ENCODE measurements at regions not wholly inside any gene's neighbourhood (a gene's known extent, or its start where the extent isn't known, plus 50 kb on each side); places are given as distances from the start of the nearest gene placed in this dataset.

DNA sequence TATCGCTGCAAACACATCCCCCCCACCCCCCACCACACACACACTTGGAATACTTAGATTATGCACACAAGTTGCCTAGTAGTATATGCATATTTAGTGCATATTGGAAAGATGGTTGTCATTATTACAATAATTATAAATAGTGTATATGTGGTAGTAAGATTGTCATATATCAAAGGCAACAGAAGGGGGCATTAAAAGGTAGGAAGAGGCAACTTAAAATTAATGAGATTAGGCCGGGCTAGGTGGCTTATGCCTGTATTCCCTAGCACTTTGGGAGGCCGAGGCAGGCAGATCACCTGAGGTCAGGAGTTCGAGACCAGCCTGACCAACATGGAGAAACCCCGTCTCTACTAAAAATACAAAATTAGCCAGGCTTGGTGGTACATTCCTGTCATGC, 52.1 kb downstream of the GSC start:
- no peak for DNase-seq

DNA sequence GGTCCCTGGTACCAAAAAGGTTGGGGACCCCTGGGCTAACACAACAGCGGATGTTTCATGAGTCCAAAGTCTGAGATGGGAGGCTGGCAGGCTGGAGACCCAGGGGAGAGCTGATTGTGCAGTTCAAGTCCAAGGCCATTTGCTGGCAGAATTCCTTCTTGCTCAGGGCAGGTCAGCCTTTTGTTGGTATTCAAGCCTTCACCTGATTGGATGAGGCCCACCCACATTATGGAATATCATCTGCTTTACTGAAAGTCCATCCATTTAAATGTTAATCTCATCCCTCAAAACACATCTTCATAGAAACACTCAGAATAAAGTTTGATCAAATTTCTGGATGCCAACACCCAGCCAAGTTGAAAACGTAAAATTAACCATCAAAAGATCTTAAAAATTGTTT, 52.9 kb downstream of the GSC start:
- no peak for DNase-seq

DNA sequence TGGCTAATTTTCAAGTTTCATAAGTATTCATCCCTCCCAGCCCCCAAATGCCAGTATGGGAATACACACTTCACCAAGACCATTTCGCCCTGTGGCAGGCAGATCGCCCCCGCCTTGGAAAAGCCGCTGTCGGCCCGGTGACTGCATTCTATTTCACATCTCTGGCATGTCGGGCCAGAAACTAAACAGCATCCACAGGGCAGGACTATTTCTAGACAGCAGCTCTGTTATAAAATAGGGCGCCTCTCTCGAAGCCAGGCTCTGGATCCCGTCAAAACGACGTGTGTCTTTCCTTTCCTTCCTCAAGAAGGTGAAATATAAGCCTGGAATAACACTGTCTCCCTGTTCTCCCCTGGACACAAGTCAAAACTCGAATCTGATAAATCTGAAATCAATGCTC, 56.8 kb downstream of the GSC start:
- DNase-seq: no peak

DNA sequence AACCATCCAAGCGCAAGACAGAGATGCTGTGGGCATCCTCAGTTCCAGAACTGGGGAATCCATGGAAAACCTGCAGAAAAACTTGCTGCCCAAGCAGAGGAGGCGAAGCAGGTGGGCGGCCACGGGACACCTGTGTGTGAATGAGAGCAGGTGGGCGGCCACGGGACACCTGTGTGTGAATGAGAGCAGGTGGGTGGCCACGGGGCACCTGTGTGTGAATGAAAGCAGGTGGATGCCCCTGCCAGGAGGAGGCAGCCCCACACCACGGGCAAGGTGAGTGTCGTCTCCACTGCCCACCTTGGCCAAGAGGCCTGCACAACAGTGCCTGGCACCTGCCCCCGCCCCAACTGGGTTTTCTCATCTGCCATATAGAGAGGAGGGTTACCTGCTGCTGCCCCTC, 59.2 kb downstream of the GSC start:
- DNase-seq: no peak

DNA sequence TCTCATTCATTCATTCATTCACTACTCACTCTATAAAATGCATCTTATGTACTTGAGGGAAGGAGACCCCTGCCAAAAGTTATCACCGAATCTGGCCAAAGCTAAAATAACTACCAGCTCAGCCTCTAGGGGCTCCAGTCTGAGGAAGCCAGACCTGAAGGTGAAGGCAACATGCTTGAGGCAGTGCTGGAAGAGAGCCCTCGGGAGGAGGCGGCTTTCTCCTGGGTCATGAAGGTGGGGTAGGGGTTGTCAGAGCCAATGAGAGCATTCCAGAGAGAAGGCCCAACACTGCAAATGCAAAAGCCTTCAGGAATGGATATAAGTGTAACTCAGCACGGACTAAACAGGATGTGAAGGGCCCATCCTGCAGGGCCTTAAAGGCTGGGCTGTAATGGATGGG, 62.4 kb downstream of the GSC start:
- no peak for DNase-seq

DNA sequence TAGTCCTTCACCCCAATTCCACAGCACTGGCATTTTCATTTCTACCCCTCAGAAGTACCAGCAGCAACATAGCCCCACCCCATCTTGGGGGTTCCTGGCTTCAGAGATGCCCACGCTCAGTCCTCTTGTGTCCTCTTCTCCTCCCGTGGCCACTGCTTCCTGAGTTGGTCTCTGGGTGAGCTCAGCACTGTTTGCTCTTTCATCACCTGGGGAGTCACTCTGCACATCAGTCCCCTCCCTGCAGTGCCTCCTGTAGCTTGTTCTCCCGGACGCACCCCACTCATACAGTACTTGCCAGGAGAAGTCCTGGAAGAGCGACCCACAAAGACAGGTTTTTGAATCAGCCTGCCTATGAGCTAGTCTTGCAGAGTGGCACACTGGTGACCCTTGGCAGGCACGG, 63.8 kb downstream of the GSC start:
- DNase-seq: no peak

DNA sequence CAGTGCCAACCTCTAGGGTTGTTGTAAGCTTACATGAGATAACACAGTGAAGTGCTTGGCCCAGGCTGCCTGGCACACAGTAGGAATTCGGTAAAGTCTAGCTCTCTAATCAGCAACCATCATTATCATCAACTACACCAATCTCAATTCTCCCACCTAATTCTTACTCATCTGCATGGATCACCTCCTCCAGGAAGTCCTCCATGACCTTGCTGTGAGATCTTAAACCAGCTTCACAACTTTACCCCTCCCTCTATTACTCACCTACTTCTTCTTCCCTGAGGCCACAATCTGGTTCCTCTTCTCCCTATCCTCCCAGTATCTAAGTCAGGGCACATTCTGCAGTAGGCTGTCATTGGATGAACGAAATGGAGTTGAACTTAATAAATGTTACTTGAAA, 67.3 kb downstream of the GSC start:
- no peak for DNase-seq

DNA sequence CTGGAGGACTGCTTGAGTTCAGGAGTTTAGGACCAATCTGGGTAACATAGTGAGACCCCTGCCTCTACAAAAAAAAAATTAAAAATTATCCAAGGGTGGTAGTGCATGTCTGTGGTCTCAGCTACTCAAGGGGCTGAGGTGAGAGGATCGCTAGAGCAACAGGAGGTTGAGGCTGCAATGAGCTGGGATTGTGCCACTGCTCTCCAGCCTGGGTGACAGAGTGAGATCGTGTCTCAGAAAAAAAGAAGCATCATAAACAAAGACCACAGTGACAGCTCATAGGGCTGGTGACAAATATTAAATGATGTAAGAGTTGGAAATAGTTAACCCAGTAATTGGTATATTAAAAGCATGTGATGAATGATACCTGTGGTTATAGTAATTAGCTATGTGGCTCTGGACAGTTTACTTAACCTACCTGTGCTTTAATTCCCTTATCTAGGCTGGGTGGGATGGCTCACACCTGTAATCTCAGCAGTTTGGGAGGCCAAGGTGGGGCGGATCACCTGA, 68.0 kb downstream of the GSC start:
- DNase-seq: no peak

DNA sequence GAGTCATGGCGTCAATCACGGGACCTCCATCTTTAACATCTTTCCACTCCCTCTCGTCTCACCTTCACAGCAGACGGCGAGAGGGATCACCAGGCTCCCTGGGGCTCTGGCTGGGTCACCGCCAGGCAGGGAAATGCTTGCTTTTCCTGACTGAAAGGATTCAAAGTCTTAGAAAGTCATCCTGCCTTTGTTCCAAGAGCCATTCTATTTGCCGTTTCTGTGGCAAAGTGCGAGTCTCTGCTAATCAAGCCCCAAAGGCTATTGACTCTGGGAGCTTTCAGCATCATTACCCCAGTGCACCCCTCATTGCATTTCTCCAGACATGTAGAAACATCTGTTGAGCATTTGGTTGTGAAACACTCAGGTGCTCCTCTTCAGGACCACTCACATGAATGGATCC, 69.6 kb downstream of the GSC start:
- DNase-seq: no peak

DNA sequence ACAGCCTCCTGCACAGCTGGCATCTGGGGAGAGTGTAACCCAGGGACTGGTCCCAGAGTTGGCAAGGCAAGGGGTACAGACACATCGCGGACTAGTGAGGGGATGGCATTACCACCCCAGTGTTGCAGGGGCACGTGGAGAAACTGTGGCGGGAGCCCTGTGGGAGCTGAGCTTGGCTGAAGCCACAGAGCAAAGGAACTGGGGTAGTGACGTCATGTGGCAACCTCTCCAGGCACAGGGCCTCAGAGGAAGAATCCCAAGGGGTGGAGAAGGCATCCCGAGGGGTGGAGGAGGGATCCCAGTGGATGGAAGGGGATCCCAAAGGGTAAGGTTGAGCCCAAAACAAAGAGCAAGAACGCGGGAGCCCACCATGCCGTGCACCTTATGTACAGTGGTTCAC, 70.1 kb downstream of the GSC start:
- no peak for DNase-seq

DNA sequence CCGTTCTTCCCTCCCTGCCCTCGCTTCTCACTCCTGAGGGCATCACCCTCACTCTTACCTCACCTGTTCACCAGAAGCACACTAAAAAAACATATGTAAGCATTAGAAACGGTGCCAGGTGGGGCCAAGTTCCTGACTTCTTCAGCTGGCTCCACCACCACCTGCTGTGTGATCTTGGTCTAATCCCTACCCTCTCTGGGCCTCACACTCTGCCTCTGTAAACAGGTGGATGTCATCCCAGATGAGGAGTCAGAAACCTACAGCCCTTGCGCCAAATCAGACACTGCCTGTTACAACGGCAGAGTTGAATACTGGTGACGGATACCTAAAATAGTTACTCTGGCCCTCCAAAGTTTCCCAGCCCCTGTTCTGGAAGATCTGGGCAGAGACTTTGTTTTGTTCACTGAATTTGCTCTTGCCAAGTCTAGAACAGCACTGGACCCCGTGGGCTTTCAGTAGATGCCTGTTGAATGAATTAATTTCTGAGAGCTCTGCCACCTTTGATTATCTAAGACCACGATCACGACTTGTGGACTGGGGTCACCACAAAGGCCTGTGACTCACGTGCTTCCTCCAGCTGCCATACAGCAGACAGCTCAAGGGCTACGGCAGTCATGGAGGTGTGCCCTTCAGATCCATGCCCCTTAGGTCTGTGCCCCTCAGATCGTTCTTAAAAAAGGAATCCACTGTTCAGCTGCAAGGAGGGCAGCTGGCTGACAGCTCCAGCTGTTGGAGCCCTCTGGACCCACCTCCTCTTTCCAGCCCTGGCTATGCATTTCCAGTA, 71.9 kb downstream of the GSC start:
- peak; percentile 28 for DNase-seq

DNA sequence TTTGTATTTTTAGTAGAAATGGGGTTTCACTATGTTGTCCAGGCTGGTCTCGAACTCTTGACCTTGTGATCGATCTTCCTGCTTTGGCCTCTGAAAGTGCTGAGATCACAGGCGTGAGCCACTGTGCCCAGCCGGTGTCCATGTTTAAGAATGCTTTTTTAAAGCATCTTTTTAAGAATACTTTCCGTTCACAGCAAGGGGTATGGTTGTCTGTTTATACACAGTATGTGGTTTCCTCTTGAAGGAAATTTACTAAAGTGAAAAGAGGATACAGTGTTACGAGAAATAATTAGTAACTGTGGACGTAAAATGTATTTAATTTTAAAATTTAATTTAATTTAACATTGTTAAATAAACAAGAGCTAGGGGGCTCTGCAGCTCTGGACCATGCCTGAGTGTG, 73.4 kb downstream of the GSC start:
- no peak for DNase-seq

DNA sequence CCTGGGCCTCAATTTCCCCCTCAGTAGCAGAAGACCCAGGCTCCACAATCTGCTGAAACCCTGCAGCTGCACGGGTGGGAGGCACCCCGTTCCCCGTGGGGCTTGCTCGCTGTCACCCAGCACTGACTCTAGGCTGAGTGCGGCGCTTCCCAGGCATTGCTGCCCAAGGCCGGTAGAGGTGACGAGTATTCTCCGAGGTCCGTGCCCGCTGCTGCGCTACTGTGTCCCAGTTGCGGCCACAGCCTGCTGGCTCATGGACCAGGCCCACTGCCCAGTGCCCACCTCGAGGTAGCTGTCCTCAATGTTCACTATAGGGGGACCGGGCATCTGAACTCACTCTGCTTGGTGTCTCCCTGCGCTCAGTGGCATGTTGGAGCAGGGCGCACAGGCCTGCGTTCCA, 74.7 kb downstream of the GSC start:
- no peak for DNase-seq

DNA sequence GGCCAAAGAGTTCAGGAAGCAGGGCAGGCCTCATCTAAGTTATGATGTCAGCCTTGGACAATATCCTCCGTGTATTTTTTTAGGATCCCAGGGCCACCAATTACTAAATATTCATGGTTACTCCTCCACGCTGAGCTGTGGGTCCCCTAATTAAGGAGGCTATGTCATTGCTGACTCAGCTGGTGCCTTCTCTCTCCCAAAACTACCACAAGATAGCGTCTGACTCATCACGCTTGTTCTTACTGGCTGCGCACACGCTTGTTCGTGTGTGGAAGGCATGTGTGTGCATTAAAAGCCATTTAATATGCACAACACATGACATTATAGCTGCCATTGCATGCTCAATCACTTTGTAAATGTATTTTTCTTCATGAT, 78.3 kb downstream of the GSC start:
- no peak for DNase-seq

DNA sequence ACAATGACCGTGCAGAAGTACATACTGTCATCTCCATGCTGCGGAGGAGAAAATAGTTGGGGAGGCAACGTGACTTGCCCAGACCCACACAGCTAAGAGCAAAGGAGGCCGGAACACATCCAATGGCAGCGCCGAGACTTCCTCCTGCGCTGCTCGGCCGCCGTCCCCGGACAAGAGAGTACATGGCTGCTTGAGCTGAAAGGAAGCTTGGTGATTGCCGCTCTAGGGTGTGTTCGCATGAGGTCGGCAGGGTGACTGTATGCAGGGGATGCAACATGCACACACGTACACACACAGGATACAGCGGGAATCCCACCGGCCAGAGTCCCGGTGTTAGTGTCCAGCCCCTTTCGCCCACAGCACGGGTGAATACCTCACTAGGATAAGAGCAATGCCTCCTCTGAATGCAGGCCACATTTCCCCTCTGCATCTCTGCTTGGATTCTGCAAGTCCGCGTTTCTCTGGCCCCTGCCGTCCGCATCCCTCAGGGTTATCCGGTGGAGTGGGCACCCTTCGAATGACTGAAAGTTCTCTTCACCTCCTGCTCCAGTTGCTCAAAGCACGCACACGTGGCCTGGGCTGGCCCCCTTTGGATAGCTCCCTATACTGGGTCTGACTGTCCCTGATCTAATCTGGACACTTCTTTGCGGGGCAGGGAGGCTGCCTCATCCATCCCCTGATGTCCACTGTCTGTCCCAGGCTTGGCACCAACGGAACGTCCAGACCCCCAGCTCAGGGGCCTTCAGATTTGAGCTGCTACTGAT, 78.8 kb downstream of the GSC start:
- DNase-seq: no peak

DNA sequence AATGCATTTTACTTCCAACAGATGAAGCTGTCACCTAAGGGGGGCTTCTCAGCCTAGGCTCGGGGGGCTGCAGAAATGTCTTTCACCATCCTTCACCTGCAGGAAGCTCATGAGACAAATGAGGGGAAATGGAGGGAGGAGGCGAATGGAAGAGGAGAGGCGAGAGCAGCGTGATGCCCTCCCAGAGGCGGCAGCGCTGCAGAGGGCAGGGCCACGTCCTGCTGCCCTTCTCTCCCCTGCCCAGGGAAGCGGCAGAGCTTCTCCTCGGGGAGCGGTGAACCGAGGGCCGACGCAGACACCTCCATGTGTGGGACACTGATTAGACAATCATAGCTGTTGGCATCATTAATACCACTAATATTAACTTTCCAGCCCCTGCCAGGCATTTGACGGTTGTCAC, 78.3 kb downstream of the SERPINA3 start:
- no peak for DNase-seq

DNA sequence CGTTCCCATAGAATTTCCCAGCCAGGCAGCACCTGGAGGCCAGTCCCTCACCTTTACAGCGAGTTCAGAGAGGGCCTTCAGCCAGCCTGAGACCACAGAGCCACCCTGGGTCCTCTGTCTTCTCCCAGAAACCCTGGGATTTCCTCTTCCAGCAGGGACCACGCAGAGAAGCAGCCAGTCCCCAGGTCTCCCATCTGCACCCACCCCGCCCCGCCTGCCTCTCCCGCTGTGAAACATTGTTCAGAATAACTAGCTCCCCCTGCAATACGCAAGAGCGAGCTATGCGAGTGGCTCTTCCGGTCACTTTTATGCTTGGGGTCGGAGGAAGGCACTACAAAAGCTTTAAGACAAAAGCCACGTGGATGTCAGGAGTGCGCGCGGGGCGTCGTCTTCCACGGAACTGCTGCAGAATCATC, 77.8 kb downstream of the SERPINA3 start:
- DNase-seq: no peak

DNA sequence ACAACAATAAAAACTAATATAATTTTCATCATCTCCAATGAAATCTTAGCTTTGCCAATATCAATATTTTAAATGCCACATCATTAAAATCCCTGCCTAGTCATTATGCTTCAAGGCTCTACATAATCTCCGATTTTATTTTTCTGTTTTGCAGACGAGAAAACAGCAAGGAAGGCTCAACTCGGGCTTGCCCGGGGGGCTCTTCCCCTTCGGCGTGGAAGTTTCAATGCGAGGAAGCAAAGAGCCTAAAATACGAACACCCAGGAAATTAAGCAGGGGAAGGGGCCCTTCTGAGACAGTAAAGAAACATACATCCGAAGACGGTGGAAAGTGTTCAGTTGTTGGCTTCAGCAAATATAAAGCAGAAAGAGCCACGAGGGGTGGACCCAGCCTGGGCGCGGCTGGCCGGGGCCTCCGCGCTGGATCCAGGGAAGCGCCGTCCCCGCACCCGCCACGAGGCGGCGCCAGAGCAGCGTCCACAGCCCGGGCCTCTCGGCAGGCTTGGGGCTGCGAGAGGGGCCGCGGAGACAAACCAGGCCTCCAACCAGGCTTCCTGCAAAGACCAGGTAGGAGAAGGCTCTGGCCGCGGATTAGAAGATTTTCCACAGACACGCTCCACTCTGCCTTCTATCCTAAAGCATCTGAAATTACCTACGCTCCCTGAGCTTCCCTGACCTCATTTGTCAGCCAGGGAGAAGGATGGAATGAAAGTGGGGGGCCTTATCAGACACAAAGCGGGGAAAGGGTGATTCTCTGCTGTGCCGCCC, 77.2 kb downstream of the SERPINA3 start:
- peak; percentile 37 for DNase-seq

DNA sequence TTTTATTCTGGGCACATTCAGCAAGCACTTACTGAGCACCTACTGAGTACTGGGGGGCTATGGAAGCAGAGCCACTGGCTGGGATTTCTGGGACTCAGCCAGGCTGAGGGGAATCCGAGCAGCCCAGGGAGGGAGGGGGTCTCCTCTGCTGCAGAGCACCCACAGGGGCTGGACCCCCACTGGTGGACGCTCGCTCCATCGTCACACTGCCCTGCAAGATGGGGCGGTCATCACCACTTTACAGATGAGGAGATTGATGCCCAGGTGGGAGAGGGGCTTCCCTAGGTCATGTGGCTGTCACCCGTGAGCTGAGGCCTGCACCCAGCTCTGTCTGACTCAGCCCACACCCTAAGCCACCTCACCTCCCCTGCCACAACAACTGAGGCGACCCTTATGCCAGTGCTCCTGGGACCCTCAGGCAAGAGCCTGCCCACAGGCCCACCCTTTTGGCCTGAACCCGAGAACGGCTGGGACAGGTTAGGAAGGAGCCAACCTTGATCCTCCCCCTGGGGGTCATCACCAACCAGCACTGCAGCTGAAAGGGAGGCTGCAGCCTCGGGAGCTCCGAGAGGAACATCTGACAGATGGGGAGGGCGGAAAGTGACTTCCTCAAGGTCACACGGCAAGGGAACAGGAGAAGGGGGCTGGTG, 74.4 kb downstream of the SERPINA3 start:
- DNase-seq: no peak

DNA sequence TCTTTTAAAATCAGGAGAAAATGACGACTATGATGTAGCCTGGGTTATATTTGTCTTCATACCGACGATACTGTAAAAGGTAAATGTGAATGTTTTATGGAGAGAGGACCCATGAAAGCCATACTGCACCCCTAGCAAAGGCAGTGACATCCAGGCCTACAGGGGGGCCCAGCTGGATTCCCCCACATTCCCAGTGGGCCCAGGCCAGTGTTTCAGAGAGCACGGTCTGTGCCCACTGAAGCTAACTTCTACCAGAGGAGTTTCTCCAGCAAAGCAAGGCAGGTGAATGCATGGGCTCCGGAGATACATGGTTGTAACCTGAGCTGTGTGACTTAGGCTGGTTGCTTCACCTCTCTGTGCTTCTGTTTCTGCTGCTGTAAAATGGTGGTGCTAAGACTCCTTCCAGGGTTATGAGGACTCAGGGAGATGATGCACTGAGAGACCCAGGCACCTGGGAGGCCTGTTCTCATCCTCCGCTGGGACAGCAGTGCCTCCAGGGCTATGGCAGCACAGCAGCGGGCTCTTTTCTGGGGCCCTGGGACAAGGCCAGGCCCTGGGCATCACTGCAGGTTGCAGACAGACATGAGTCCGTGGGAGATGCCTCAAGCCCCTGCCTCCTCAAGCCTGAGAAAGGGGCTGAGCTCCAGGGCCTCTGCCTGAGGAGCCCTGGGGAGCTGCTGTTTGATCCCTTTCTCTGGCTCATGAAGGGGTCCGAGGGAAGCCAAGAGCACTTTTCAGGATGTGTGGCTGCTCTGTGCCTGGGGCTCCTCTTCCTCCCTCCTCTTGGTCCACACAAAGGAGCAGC, 73.7 kb downstream of the SERPINA3 start:
- no peak for DNase-seq

DNA sequence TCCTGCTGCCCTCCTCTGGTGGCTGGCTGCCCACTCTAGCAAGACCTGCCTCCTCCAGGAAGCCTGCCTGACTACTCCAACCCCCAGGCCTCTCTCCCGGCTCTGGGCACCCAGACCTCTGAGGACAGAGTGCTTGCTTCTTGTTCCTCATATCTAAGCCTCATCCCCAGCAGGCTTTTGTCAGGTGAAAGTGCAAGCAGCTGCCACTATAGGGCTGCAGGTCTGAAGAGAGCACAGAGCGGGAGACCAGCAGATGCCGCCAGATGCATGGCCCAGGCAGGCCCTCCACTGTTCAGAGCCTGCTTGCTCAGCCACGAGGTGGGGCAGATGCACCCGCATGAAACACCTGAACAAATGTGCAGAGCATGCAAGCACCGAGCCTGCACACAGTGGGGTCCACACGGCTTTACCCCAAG, 73.0 kb downstream of the SERPINA3 start:
- no peak for DNase-seq

DNA sequence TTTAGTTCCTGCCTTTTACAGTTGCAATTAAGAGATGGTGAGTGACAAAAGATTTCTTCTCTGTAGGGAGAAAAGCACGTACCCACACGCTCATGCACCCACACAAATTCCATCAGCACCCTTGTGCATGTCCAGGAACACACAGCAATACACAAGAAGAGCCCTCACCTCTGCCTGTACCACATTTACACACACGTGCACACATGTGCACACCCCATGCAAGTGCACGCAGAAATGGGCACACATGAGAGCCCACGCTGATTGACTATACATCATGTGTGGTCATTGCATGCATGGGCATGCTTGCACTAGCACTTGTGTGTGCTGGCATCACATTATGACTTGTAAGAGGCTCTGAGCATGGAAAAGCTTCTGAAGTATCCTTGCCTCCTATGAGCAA, 70.5 kb downstream of the SERPINA3 start:
- DNase-seq: no peak

Measured in EL (cell line).